Uterus (tissue), 2 donors: ENCODE measurements at regions not wholly inside any gene's neighbourhood (a gene's known extent, or its start where the extent isn't known, plus 50 kb on each side); places are given as distances from the start of the nearest gene placed in this dataset.

Source experiments
- POLR2A ChIP-seq, 2 donors: fragments of 450-650 bp; IDR thresholded peaks; one replicate each; pipeline ENCODE4 v1.6.1; 2016; ENCODE audit warnings: antibody characterized with exemption in 2 of 2, mild to moderate bottlenecking in 1 of 2, moderate library complexity in 1 of 2
- TF ChIP-seq, protein P1 (sequence below), 4 experiments: fragments of 200-600 bp in 2 of 4; fragments of 450-650 bp in 2 of 4; sonication (generic) in 2 of 4; IDR thresholded peaks; one replicate each; pipeline ENCODE4 v1.5.1; 2016 to 2019; ENCODE audit warnings: antibody characterized with exemption in 4 of 4, mild to moderate bottlenecking in 2 of 4, moderate library complexity in 1 of 4

DNA sequence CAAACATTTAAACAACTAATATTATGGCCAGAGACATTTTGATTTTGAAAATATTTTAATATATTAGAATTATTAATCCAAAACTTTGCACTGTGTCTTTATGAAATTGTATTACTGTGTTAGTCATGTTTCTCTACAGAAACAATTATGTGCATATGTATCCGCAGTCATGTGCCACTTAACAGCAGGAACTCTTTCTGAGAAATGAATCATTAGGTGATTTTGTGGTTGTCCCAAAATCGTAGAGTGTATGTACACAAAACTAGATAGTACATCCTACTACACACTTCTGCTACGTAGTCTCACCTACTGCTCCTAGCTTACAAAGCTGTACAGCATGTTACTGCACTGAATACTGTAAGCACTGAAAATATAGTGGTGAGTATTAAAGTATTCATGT lies 479.2 kb upstream of the DSEL start:
- TF ChIP-seq, protein P1, sequence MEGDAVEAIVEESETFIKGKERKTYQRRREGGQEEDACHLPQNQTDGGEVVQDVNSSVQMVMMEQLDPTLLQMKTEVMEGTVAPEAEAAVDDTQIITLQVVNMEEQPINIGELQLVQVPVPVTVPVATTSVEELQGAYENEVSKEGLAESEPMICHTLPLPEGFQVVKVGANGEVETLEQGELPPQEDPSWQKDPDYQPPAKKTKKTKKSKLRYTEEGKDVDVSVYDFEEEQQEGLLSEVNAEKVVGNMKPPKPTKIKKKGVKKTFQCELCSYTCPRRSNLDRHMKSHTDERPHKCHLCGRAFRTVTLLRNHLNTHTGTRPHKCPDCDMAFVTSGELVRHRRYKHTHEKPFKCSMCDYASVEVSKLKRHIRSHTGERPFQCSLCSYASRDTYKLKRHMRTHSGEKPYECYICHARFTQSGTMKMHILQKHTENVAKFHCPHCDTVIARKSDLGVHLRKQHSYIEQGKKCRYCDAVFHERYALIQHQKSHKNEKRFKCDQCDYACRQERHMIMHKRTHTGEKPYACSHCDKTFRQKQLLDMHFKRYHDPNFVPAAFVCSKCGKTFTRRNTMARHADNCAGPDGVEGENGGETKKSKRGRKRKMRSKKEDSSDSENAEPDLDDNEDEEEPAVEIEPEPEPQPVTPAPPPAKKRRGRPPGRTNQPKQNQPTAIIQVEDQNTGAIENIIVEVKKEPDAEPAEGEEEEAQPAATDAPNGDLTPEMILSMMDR (IDR thresholded peaks at IDR 0.05): no peak
- TF ChIP-seq POLR2A (IDR thresholded peaks at IDR 0.05): no peak
